Fibroblast of pulmonary artery (primary cell): ENCODE measurements at regions not wholly inside any gene's neighbourhood (a gene's known extent, or its start where the extent isn't known, plus 50 kb on each side); places are given as distances from the start of the nearest gene placed in this dataset.

ENCODE experiments used
- DNase-seq: peaks from one replicate; pipeline ENCODE4 v3.0.0-alpha.2; 2010; ENCODE audit warnings: low read depth
- H3K4me3 ChIP-seq: replicated peaks from 2 replicates; pipeline ENCODE4 v1.5.1; 2011; ENCODE audit warnings: low read depth, mild to moderate bottlenecking, control low read depth, low read length, moderate library complexity
- CTCF ChIP-seq: IDR thresholded peaks from 2 replicates; pipeline ENCODE4 v1.5.1; 2011; ENCODE audit warnings: mild to moderate bottlenecking, control low read depth, low read length, inconsistent platforms; ENCODE audit errors: missing control alignments

DNA sequence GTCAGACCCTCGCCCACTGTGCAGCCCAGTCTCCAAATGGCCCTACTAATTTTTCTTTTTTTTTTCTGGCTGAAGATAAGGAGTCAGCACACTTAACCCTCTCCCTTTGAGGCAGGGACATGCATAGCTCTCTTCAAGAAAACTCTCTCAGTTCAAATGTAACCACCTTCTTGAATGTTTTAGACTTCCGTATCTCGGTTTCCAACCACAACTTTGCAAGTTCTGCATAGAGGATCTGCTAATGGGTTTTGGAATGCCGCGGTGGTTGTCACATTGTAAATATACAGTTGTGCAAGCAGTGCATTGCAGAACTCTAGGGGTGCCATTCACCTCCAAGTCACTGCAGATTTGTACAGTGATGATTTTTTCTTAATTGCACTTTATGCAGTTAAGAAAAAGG, 59.4 kb upstream of the SLC35B3 start:
- H3K4me3 ChIP-seq, result no peak overlapping the region
- no peak for TF ChIP-seq CTCF
- no peak for DNase-seq

GRCh38 chr6:8492536-8493133, 57.3 kb upstream of the SLC35B3 start:
- no peak for DNase-seq
- no peak for TF ChIP-seq CTCF
- no peak overlapping the region for H3K4me3 ChIP-seq
